A549 (cell line): ENCODE measurements at regions not wholly inside any gene's neighbourhood (a gene's known extent, or its start where the extent isn't known, plus 50 kb on each side); places are given as distances from the start of the nearest gene placed in this dataset.

Experiments used
- CBX2 ChIP-seq: fragments of 200-600 bp; sonication (generic); IDR thresholded peaks from 2 replicates; pipeline ENCODE4 v1.6.1; 2016; ENCODE audit warnings: low read depth, mild to moderate bottlenecking, borderline replicate concordance
- CEBPB ChIP-seq, 2 experiments: fragments of >200 bp in 1 of 2; sonication (Bioruptor Twin) in 1 of 2; formaldehyde crosslinking in 1 of 2; IDR thresholded peaks; 2 replicates each; pipeline ENCODE4 v1.6.1; 2012 to 2016
- CHD2 ChIP-seq: fragments of 150-350 bp; IDR thresholded peaks from 2 replicates; pipeline ENCODE4 v1.6.1; 2014; ENCODE audit warnings: low read length; ENCODE audit not compliant: partially characterized antibody
- FOSB ChIP-seq: fragments of 250-450 bp; sonication (Bioruptor Pico); IDR thresholded peaks from 2 replicates; pipeline ENCODE4 v1.5.0; 2020; ENCODE audit warnings: mild to moderate bottlenecking, moderate library complexity
- JUNB ChIP-seq: fragments of >200 bp; sonication (Bioruptor Twin); formaldehyde crosslinking; IDR thresholded peaks from 2 replicates; pipeline ENCODE4 v1.6.1; 2016
- KDM5A ChIP-seq: fragments of 200-600 bp; sonication (generic); IDR thresholded peaks from 2 replicates; pipeline ENCODE4 v1.6.1; 2016; ENCODE audit warnings: antibody characterized with exemption, mild to moderate bottlenecking
- MAZ ChIP-seq: fragments of 150-350 bp; IDR thresholded peaks from 2 replicates; pipeline ENCODE4 v1.6.1; 2014; ENCODE audit warnings: antibody characterized with exemption, low read depth, low read length, borderline replicate concordance
- POLR2A ChIP-seq: IDR thresholded peaks from 2 replicates; pipeline ENCODE4 v1.6.1; 2012; ENCODE audit warnings: mild to moderate bottlenecking, low read length
- RCOR1 ChIP-seq: fragments of 150-350 bp; IDR thresholded peaks from 2 replicates; pipeline ENCODE4 v1.6.1; 2014; ENCODE audit warnings: antibody characterized with exemption, low read length, low read depth
- RNF2 ChIP-seq: fragments of 200-600 bp; sonication (generic); IDR thresholded peaks from 2 replicates; pipeline ENCODE4 v1.6.1; 2016; ENCODE audit warnings: low read depth, mild to moderate bottlenecking, antibody characterized with exemption, moderate library complexity, borderline replicate concordance
- SMC3 ChIP-seq: fragments of >200 bp; sonication (Bioruptor Twin); formaldehyde crosslinking; IDR thresholded peaks from 3 replicates; pipeline ENCODE4 v1.6.1; 2018; ENCODE audit warnings: inconsistent platforms
- TF ChIP-seq, protein P1 (sequence below): fragments of >200 bp; sonication (Bioruptor Twin); formaldehyde crosslinking; IDR thresholded peaks from 3 replicates; pipeline ENCODE4 v1.5.1; 2016
- TF ChIP-seq, protein P2 (sequence below): IDR thresholded peaks from 2 replicates; pipeline ENCODE4 v1.6.1; 2012
- TF ChIP-seq, protein P3 (sequence below): fragments of 250-450 bp; sonication (Bioruptor Pico); IDR thresholded peaks from 2 replicates; pipeline ENCODE4 v1.5.0; 2021; ENCODE audit warnings: mild to moderate bottlenecking, moderate library complexity, borderline replicate concordance

DNA sequence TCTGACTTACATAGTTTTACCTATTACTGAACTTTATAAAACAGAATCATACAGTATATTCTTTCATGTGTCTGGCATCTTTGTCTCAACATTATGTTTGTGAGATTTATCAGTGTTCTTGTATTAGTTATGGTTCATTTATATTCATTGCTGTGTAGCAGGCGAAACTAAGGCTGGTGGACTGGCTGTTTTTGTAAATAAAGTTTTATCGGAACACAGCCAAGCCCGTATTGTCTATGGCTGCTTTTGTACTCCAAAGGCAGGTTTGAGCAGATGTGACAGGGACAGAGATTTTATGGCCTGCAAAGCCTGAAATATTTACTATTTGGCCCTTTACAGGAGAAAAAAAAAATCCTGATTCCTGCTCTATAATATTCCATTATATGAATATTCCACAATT lies 405.8 kb upstream of the RGS6 start:
- TF ChIP-seq POLR2A (no peak), CHD2 (no peak), CEBPB (IDR thresholded peaks at IDR 0.05) (no peak), RNF2 (no peak), KDM5A (no peak), JUNB (no peak), FOSB (no peak), CBX2 (no peak), RCOR1 (no peak), MAZ (no peak), SMC3 (no peak)
- TF ChIP-seq, protein P1, sequence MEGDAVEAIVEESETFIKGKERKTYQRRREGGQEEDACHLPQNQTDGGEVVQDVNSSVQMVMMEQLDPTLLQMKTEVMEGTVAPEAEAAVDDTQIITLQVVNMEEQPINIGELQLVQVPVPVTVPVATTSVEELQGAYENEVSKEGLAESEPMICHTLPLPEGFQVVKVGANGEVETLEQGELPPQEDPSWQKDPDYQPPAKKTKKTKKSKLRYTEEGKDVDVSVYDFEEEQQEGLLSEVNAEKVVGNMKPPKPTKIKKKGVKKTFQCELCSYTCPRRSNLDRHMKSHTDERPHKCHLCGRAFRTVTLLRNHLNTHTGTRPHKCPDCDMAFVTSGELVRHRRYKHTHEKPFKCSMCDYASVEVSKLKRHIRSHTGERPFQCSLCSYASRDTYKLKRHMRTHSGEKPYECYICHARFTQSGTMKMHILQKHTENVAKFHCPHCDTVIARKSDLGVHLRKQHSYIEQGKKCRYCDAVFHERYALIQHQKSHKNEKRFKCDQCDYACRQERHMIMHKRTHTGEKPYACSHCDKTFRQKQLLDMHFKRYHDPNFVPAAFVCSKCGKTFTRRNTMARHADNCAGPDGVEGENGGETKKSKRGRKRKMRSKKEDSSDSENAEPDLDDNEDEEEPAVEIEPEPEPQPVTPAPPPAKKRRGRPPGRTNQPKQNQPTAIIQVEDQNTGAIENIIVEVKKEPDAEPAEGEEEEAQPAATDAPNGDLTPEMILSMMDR: no peak
- TF ChIP-seq, protein P2, sequence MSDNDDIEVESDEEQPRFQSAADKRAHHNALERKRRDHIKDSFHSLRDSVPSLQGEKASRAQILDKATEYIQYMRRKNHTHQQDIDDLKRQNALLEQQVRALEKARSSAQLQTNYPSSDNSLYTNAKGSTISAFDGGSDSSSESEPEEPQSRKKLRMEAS: no peak
- TF ChIP-seq, protein P3, sequence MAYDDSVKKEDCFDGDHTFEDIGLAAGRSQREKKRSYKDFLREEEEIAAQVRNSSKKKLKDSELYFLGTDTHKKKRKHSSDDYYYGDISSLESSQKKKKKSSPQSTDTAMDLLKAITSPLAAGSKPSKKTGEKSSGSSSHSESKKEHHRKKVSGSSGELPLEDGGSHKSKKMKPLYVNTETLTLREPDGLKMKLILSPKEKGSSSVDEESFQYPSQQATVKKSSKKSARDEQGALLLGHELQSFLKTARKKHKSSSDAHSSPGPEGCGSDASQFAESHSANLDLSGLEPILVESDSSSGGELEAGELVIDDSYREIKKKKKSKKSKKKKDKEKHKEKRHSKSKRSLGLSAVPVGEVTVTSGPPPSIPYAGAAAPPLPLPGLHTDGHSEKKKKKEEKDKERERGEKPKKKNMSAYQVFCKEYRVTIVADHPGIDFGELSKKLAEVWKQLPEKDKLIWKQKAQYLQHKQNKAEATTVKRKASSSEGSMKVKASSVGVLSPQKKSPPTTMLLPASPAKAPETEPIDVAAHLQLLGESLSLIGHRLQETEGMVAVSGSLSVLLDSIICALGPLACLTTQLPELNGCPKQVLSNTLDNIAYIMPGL (CRISPR knock-in tag): no peak
